GM21717 (cell line): ENCODE measurements at regions not wholly inside any gene's neighbourhood (a gene's known extent, or its start where the extent isn't known, plus 50 kb on each side); places are given as distances from the start of the nearest gene placed in this dataset.
"Not testable (repeated sequence)": the region's sequence is repeated elsewhere in the genome, so short reads cannot be mapped to it uniquely, and the experiment has no call there.

Experiments
- ATAC-seq: cut with Tn5 transposase; IDR thresholded peaks from one replicate; pipeline ENCODE4 v1.9.1; 2021; ENCODE audit warnings: mild to moderate bottlenecking, moderate library complexity; ENCODE audit not compliant: unreplicated experiment

GRCh38 chr3:98701071-98701675, 62.0 kb upstream of the ST3GAL6 start:
- ATAC-seq, result no peak

- ATAC-seq, result no peak
These were observed 61.0 kb upstream of the ST3GAL6 start for GRCh38 chr3:98702166-98702565.

GRCh38 chr3:98705212-98705611, 57.9 kb upstream of the ST3GAL6 start:
- no peak for ATAC-seq

GRCh38 chr3:98705694-98706093, 57.4 kb upstream of the ST3GAL6 start:
- ATAC-seq, result no peak

- not testable (repeated sequence) for ATAC-seq
These were observed 54.5 kb upstream of the ST3GAL6 start for GRCh38 chr3:98708681-98709080.

- ATAC-seq, result no peak
These were observed 53.7 kb upstream of the ST3GAL6 start for GRCh38 chr3:98709441-98709840.

GRCh38 chr3:98710067-98710659, 53.0 kb upstream of the ST3GAL6 start:
- no peak for ATAC-seq

GRCh38 chr3:98711426-98711825, 51.7 kb upstream of the ST3GAL6 start:
- no peak for ATAC-seq

GRCh38 chr3:98712726-98713125, 50.4 kb upstream of the ST3GAL6 start:
- no peak for ATAC-seq

- not testable (repeated sequence) for ATAC-seq
These were observed 49.8 kb upstream of the ST3GAL6 start for GRCh38 chr3:98713332-98713731.
